Activated CD8-positive, alpha-beta T cell treated with anti-CD3 and anti-CD28 coated beads, Interleukin-2, amount 10 ng/mL, durations not matched to agents 7 days and 5 days (primary cell): ENCODE measurements at regions not wholly inside any gene's neighbourhood (a gene's known extent, or its start where the extent isn't known, plus 50 kb on each side); places are given as distances from the start of the nearest gene placed in this dataset.
"Not testable (repeated sequence)": the region's sequence is repeated elsewhere in the genome, so short reads cannot be mapped to it uniquely, and the experiment has no call there.

ENCODE experiments used
- ATAC-seq: fragments of 150-1000 bp; cut with Tn5 transposase; one replicate; pipeline ENCODE4 v1.10.0; 2021; ENCODE audit warnings: moderate library complexity
- CTCF ChIA-PET: fragments of 350-600 bp; sonication (Branson Sonifier 250); formaldehyde crosslinking; loops from one replicate; lab custom pipeline; 2021; ENCODE audit warnings: antibody characterized with exemption; lab: Charles Lee
- POLR2A ChIA-PET: fragments of 350-600 bp; sonication (Branson Sonifier 250); formaldehyde crosslinking; loops from one replicate; lab custom pipeline; 2021; ENCODE audit warnings: antibody characterized with exemption; lab: Charles Lee
- DNase-seq: peaks from one replicate; pipeline ENCODE4 v3.0.0-alpha.2; 2020
- H3K27ac Mint-ChIP-seq: one replicate; pipeline ENCODE4 v1.8.0; 2021; ENCODE audit warnings: mild to moderate bottlenecking, mixed read lengths
- H3K27me3 Mint-ChIP-seq: one replicate; pipeline ENCODE4 v1.8.0; 2021; ENCODE audit warnings: low read depth, mixed read lengths
- H3K36me3 Mint-ChIP-seq: one replicate; pipeline ENCODE4 v1.8.0; 2021; ENCODE audit warnings: low read depth, mixed read lengths
- H3K4me1 Mint-ChIP-seq: one replicate; pipeline ENCODE4 v1.8.0; 2021; ENCODE audit warnings: low read depth, mixed read lengths
- H3K4me3 Mint-ChIP-seq: one replicate; pipeline ENCODE4 v1.8.0; 2021; ENCODE audit warnings: mild to moderate bottlenecking, mixed read lengths
- H3K9me3 Mint-ChIP-seq: one replicate; pipeline ENCODE4 v1.8.0; 2022; ENCODE audit warnings: mixed read lengths; ENCODE audit not compliant: insufficient read depth

- no peaks in the 10 kb centered on the region for H3K27me3 Mint-ChIP-seq
- ChIA-PET POLR2A (no interaction called here), CTCF (no interaction called here)
- H3K36me3 Mint-ChIP-seq: no peaks in the 10 kb centered on the region
- no peak overlapping the region for H3K27ac Mint-ChIP-seq
- no peak for DNase-seq
- no peaks in the 10 kb centered on the region for H3K4me1 Mint-ChIP-seq
- no peak for ATAC-seq
- H3K9me3 Mint-ChIP-seq: no peaks in the 10 kb centered on the region
- no peak overlapping the region for H3K4me3 Mint-ChIP-seq
Measured at GRCh38 chr5:127133071-127133470, 59.8 kb upstream of the C5orf63 start.

- Mint-ChIP-seq H3K36me3 (no peaks in the 10 kb centered on the region), H3K4me3 (no peak overlapping the region), H3K27ac (no peak overlapping the region), H3K4me1 (no peaks in the 10 kb centered on the region), H3K27me3 (peaks cover 11% of the 10 kb centered on the region), H3K9me3 (no peaks in the 10 kb centered on the region)
- CTCF ChIA-PET: no interaction called here
- POLR2A ChIA-PET: no interaction called here
- ATAC-seq (no peak), DNase-seq (no peak)
Measured at GRCh38 chr5:127136908-127137307, 63.6 kb upstream of the C5orf63 start.

- Mint-ChIP-seq H3K36me3 (no peaks in the 10 kb centered on the region), H3K27ac (no peak overlapping the region), H3K9me3 (no peaks in the 10 kb centered on the region), H3K27me3 (peaks cover 11% of the 10 kb centered on the region), H3K4me3 (no peak overlapping the region), H3K4me1 (no peaks in the 10 kb centered on the region)
- ChIA-PET CTCF (no interaction called here), POLR2A (no interaction called here)
- DNase-seq: no peak
- no peak for ATAC-seq
Measured at GRCh38 chr5:127143722-127144121, 70.4 kb upstream of the C5orf63 start.

GRCh38 chr5:127153031-127153430 is 79.7 kb upstream of the C5orf63 start:
- H3K36me3 Mint-ChIP-seq: no peaks in the 10 kb centered on the region
- no peaks in the 10 kb centered on the region for H3K4me1 Mint-ChIP-seq
- ChIA-PET CTCF (no interaction called here), POLR2A (no interaction called here)
- no peak for DNase-seq
- no peak overlapping the region for H3K4me3 Mint-ChIP-seq
- H3K9me3 Mint-ChIP-seq: peaks cover 8% of the 10 kb centered on the region
- ATAC-seq: no peak
- H3K27ac Mint-ChIP-seq: no peak overlapping the region
- peaks cover 1% of the 10 kb centered on the region for H3K27me3 Mint-ChIP-seq

GRCh38 chr5:127153521-127153920 is 80.2 kb upstream of the C5orf63 start:
- no peak overlapping the region for H3K27ac Mint-ChIP-seq
- ATAC-seq (no peak), DNase-seq (no peak)
- peaks cover 8% of the 10 kb centered on the region for H3K9me3 Mint-ChIP-seq
- CTCF ChIA-PET: no interaction called here
- H3K4me3 Mint-ChIP-seq: no peak overlapping the region
- POLR2A ChIA-PET: no interaction called here
- peaks cover 3% of the 10 kb centered on the region for H3K27me3 Mint-ChIP-seq
- no peaks in the 10 kb centered on the region for H3K36me3 Mint-ChIP-seq
- H3K4me1 Mint-ChIP-seq: no peaks in the 10 kb centered on the region

GRCh38 chr5:127163750-127164149 is 90.4 kb upstream of the C5orf63 start:
- no peaks in the 10 kb centered on the region for H3K4me1 Mint-ChIP-seq
- peaks cover 6% of the 10 kb centered on the region for H3K27me3 Mint-ChIP-seq
- H3K9me3 Mint-ChIP-seq: no peaks in the 10 kb centered on the region
- no peak for ATAC-seq
- ChIA-PET CTCF (no interaction called here), POLR2A (no interaction called here)
- DNase-seq: no peak
- no peak overlapping the region for H3K4me3 Mint-ChIP-seq
- no peaks in the 10 kb centered on the region for H3K36me3 Mint-ChIP-seq
- no peak overlapping the region for H3K27ac Mint-ChIP-seq

GRCh38 chr5:127170918-127171600 is 97.8 kb upstream of the C5orf63 start:
- Mint-ChIP-seq H3K27me3 (peaks cover 17% of the 10 kb centered on the region), H3K36me3 (no peaks in the 10 kb centered on the region), H3K4me3 (no peak overlapping the region), H3K27ac (no peak overlapping the region), H3K9me3 (no peaks in the 10 kb centered on the region), H3K4me1 (no peaks in the 10 kb centered on the region)
- ChIA-PET POLR2A (no interaction called here), CTCF (no interaction called here)
- DNase-seq: no peak
- ATAC-seq: no peak

GRCh38 chr5:127176769-127177168 is 103.5 kb upstream of the C5orf63 start:
- H3K27ac Mint-ChIP-seq: no peak overlapping the region
- no peak overlapping the region for H3K4me3 Mint-ChIP-seq
- POLR2A ChIA-PET: no interaction called here
- H3K36me3 Mint-ChIP-seq: no peaks in the 10 kb centered on the region
- peaks cover 11% of the 10 kb centered on the region for H3K27me3 Mint-ChIP-seq
- no peak for DNase-seq
- no peaks in the 10 kb centered on the region for H3K9me3 Mint-ChIP-seq
- CTCF ChIA-PET: no interaction called here
- H3K4me1 Mint-ChIP-seq: no peaks in the 10 kb centered on the region
- ATAC-seq: no peak

- DNase-seq, ATAC-seq, H3K27me3 Mint-ChIP-seq, H3K27ac Mint-ChIP-seq, H3K4me3 Mint-ChIP-seq, CTCF ChIA-PET, H3K4me1 Mint-ChIP-seq, H3K36me3 Mint-ChIP-seq, H3K9me3 Mint-ChIP-seq: not testable (repeated sequence)
- POLR2A ChIA-PET: interaction anchor here (0.6 kb wide), 1 partner anchor 80 kb away, joined by 3 read pairs; no protein-coding TSS in a partner anchor
Measured at GRCh38 chr5:127182631-127183030, 108.0 kb upstream of the MEGF10 start.

- ChIA-PET POLR2A (no interaction called here), CTCF (no interaction called here)
- ATAC-seq (no peak), DNase-seq (no peak)
- Mint-ChIP-seq H3K27me3 (peaks cover 5% of the 10 kb centered on the region), H3K36me3 (no peaks in the 10 kb centered on the region), H3K4me3 (no peak overlapping the region), H3K9me3 (no peaks in the 10 kb centered on the region), H3K27ac (no peak overlapping the region), H3K4me1 (no peaks in the 10 kb centered on the region)
Measured at GRCh38 chr5:127183332-127183731, 107.3 kb upstream of the MEGF10 start.

GRCh38 chr5:127184851-127185250 is 105.7 kb upstream of the MEGF10 start:
- POLR2A ChIA-PET: no interaction called here
- Mint-ChIP-seq H3K27ac (no peak overlapping the region), H3K9me3 (no peaks in the 10 kb centered on the region), H3K4me1 (no peaks in the 10 kb centered on the region), H3K4me3 (no peak overlapping the region), H3K27me3 (peaks cover 5% of the 10 kb centered on the region), H3K36me3 (no peaks in the 10 kb centered on the region)
- no peak for ATAC-seq
- CTCF ChIA-PET: no interaction called here
- DNase-seq: no peak

GRCh38 chr5:127186657-127187056 is 103.9 kb upstream of the MEGF10 start:
- H3K36me3 Mint-ChIP-seq: no peaks in the 10 kb centered on the region
- ATAC-seq (no peak), DNase-seq (no peak)
- CTCF ChIA-PET: no interaction called here
- no peaks in the 10 kb centered on the region for H3K4me1 Mint-ChIP-seq
- no peak overlapping the region for H3K27ac Mint-ChIP-seq
- peaks cover 3% of the 10 kb centered on the region for H3K27me3 Mint-ChIP-seq
- H3K9me3 Mint-ChIP-seq: no peaks in the 10 kb centered on the region
- no peak overlapping the region for H3K4me3 Mint-ChIP-seq
- POLR2A ChIA-PET: no interaction called here

GRCh38 chr5:127187706-127188105 is 102.9 kb upstream of the MEGF10 start:
- Mint-ChIP-seq H3K27ac (no peak overlapping the region), H3K36me3 (no peaks in the 10 kb centered on the region), H3K4me1 (no peaks in the 10 kb centered on the region), H3K9me3 (no peaks in the 10 kb centered on the region), H3K27me3 (peaks cover 3% of the 10 kb centered on the region), H3K4me3 (no peak overlapping the region)
- ATAC-seq (no peak), DNase-seq (no peak)
- ChIA-PET CTCF (no interaction called here), POLR2A (no interaction called here)
